HCT116 (cell line): ENCODE measurements at regions not wholly inside any gene's neighbourhood (a gene's known extent, or its start where the extent isn't known, plus 50 kb on each side); places are given as distances from the start of the nearest gene placed in this dataset.

ENCODE experiments used
- CEBPB ChIP-seq: IDR thresholded peaks from 2 replicates; pipeline ENCODE4 v1.6.1; 2012; ENCODE audit warnings: low read depth
- EZH2 ChIP-seq: fragments of 200-600 bp; sonication (generic); IDR thresholded peaks from 2 replicates; pipeline ENCODE4 v1.6.1; 2017; ENCODE audit warnings: antibody characterized with exemption, mixed run types
- POLR2A ChIP-seq: IDR thresholded peaks from 2 replicates; pipeline ENCODE4 v1.7.0; 2011; ENCODE audit warnings: borderline replicate concordance; ENCODE audit not compliant: insufficient read depth, insufficient read length; ENCODE audit errors: extremely low read depth
- RAD21 ChIP-seq: IDR thresholded peaks from 2 replicates; pipeline ENCODE4 v1.6.1; 2012; ENCODE audit warnings: low read depth, mild to moderate bottlenecking
- SIN3A ChIP-seq: IDR thresholded peaks from 2 replicates; pipeline ENCODE4 v1.6.1; 2012; ENCODE audit warnings: low read depth
- ZNF274 ChIP-seq: fragments of 200-500 bp; sonication (Bioruptor generic); IDR thresholded peaks from 2 replicates; pipeline ENCODE4 v1.6.1; 2014; ENCODE audit warnings: mild to moderate bottlenecking, low read depth, low read length, inconsistent platforms
- TF ChIP-seq, protein P1 (sequence below): IDR thresholded peaks from 2 replicates; pipeline ENCODE4 v1.6.1; 2012
- TF ChIP-seq, protein P2 (sequence below), 3 experiments: fragments of 200-600 bp in 1 of 3; sonication (generic) in 1 of 3; IDR thresholded peaks in 2 of 3; conservative IDR thresholded peaks in 1 of 3; 2 replicates each; pipeline ENCODE4 v1.5.1; 2012 to 2017; ENCODE audit warnings: low read depth in 2 of 3, low read length in 2 of 3, antibody characterized with exemption in 1 of 3, borderline replicate concordance in 1 of 3, control low read depth in 1 of 3, mild to moderate bottlenecking in 1 of 3, mixed read lengths in 1 of 3, mixed run types in 1 of 3, moderate library complexity in 1 of 3; ENCODE audit not compliant: insufficient read depth in 1 of 3
- TF ChIP-seq, protein P3 (sequence below): IDR thresholded peaks from 2 replicates; pipeline ENCODE4 v1.6.1; 2011; ENCODE audit warnings: mild to moderate bottlenecking, low read length, moderate library complexity; ENCODE audit not compliant: insufficient replicate concordance; ENCODE audit errors: extremely low read depth

DNA sequence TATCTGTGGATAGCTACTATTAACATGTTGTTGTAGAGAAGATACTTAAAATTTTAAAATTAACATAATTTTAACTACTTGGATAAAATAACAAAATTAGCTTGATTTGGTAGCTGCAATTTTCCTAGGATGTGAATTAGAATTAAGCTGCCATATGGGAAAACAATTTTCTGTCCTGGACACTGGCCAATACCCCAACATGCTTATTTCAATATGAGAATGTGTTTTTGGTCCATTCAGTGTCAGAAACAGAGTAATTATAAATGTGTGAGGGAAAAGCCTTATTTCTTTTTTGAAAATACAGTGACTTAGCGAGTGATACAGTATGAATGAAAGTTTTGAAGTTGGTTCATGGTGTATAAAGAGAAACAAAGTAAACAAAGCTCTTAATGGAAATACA, 948.3 kb upstream of the GYPC start:
- TF ChIP-seq, protein P1, sequence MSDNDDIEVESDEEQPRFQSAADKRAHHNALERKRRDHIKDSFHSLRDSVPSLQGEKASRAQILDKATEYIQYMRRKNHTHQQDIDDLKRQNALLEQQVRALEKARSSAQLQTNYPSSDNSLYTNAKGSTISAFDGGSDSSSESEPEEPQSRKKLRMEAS, result no peak
- TF ChIP-seq CEBPB, result no peak
- TF ChIP-seq, protein P2, sequence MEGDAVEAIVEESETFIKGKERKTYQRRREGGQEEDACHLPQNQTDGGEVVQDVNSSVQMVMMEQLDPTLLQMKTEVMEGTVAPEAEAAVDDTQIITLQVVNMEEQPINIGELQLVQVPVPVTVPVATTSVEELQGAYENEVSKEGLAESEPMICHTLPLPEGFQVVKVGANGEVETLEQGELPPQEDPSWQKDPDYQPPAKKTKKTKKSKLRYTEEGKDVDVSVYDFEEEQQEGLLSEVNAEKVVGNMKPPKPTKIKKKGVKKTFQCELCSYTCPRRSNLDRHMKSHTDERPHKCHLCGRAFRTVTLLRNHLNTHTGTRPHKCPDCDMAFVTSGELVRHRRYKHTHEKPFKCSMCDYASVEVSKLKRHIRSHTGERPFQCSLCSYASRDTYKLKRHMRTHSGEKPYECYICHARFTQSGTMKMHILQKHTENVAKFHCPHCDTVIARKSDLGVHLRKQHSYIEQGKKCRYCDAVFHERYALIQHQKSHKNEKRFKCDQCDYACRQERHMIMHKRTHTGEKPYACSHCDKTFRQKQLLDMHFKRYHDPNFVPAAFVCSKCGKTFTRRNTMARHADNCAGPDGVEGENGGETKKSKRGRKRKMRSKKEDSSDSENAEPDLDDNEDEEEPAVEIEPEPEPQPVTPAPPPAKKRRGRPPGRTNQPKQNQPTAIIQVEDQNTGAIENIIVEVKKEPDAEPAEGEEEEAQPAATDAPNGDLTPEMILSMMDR (IDR thresholded peaks at IDR 0.05 in 2 of 3, conservative IDR thresholded peaks at IDR 0.05 in 1 of 3; ENCODE audit: borderline replicate concordance in 1 of 3, insufficient read depth in 1 of 3, low read depth in 2 of 3, low read length in 2 of 3), result no peak
- TF ChIP-seq, protein P3, sequence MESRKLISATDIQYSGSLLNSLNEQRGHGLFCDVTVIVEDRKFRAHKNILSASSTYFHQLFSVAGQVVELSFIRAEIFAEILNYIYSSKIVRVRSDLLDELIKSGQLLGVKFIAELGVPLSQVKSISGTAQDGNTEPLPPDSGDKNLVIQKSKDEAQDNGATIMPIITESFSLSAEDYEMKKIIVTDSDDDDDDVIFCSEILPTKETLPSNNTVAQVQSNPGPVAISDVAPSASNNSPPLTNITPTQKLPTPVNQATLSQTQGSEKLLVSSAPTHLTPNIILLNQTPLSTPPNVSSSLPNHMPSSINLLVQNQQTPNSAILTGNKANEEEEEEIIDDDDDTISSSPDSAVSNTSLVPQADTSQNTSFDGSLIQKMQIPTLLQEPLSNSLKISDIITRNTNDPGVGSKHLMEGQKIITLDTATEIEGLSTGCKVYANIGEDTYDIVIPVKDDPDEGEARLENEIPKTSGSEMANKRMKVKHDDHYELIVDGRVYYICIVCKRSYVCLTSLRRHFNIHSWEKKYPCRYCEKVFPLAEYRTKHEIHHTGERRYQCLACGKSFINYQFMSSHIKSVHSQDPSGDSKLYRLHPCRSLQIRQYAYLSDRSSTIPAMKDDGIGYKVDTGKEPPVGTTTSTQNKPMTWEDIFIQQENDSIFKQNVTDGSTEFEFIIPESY, result no peak
- TF ChIP-seq POLR2A, result no peak
- no peak for TF ChIP-seq SIN3A
- no peak for TF ChIP-seq RAD21
- TF ChIP-seq EZH2, result no peak
- TF ChIP-seq ZNF274, result no peak
